H9 (cell line): ENCODE measurements at regions not wholly inside any gene's neighbourhood (a gene's known extent, or its start where the extent isn't known, plus 50 kb on each side); places are given as distances from the start of the nearest gene placed in this dataset.

Experiments
- DNase-seq: peaks from one replicate; pipeline ENCODE4 v3.0.0-alpha.2; 2017
- H2AFZ ChIP-seq: one replicate; pipeline ENCODE4 v1.6.1; 2013; ENCODE audit warnings: mild to moderate bottlenecking, low read length, control low read depth, moderate library complexity
- H2AK5ac ChIP-seq: 2 replicates; pipeline ENCODE4 v1.6.1; 2013; ENCODE audit warnings: low read length, control low read depth, mixed read lengths; ENCODE audit not compliant: insufficient read length
- H2BK120ac ChIP-seq: one replicate; pipeline ENCODE4 v1.6.1; 2013; ENCODE audit warnings: low read depth, mild to moderate bottlenecking, low read length, control low read depth, inconsistent platforms; ENCODE audit not compliant: poor library complexity, severe bottlenecking
- H2BK12ac ChIP-seq: 2 replicates; pipeline ENCODE4 v1.6.1; 2013; ENCODE audit warnings: low read length, control low read depth, mixed read lengths, low read depth; ENCODE audit not compliant: insufficient read length
- H2BK15ac ChIP-seq: 2 replicates; pipeline ENCODE4 v1.6.1; 2013; ENCODE audit warnings: low read depth, low read length, control low read depth
- H2BK20ac ChIP-seq: one replicate; pipeline ENCODE4 v1.6.1; 2013; ENCODE audit warnings: low read depth, mild to moderate bottlenecking, low read length, control low read depth, inconsistent platforms; ENCODE audit not compliant: poor library complexity, severe bottlenecking
- H2BK5ac ChIP-seq: 2 replicates; pipeline ENCODE4 v1.6.1; 2013; ENCODE audit warnings: low read length, control low read depth, mixed read lengths; ENCODE audit not compliant: insufficient read length
- H3K14ac ChIP-seq: 2 replicates; pipeline ENCODE4 v1.6.1; 2013; ENCODE audit warnings: low read length, control low read depth; ENCODE audit not compliant: insufficient read depth
- H3K18ac ChIP-seq: 2 replicates; pipeline ENCODE4 v1.6.1; 2013; ENCODE audit warnings: low read depth, mild to moderate bottlenecking, mixed read lengths, low read length, control low read depth; ENCODE audit not compliant: insufficient read length
- H3K23ac ChIP-seq: 2 replicates; pipeline ENCODE4 v1.6.1; 2013; ENCODE audit warnings: low read length, control low read depth, mixed read lengths, low read depth; ENCODE audit not compliant: insufficient read length
- H3K23me2 ChIP-seq: 2 replicates; pipeline ENCODE4 v1.6.1; 2013; ENCODE audit warnings: low read depth, mild to moderate bottlenecking, mixed read lengths, low read length, control low read depth; ENCODE audit not compliant: insufficient read length, poor library complexity, severe bottlenecking
- H3K27ac ChIP-seq: 2 replicates; pipeline ENCODE4 v1.5.1; 2013; ENCODE audit warnings: low read length, control low read depth, mixed read lengths, low read depth; ENCODE audit not compliant: insufficient read length
- H3K27me3 ChIP-seq: 2 replicates; pipeline ENCODE4 v1.6.1; 2013; ENCODE audit warnings: low read length, control low read depth, inconsistent platforms; ENCODE audit not compliant: insufficient read depth
- H3K4ac ChIP-seq: 2 replicates; pipeline ENCODE4 v1.6.1; 2013; ENCODE audit warnings: low read depth, mild to moderate bottlenecking, control low read depth, inconsistent platforms, low read length, moderate library complexity
- H3K4me1 ChIP-seq: 2 replicates; pipeline ENCODE4 v1.6.1; 2013; ENCODE audit warnings: low read length, control low read depth, inconsistent platforms; ENCODE audit not compliant: insufficient read depth
- H3K4me2 ChIP-seq: 2 replicates; pipeline ENCODE4 v1.6.1; 2013; ENCODE audit warnings: low read length, control low read depth, mixed read lengths; ENCODE audit not compliant: insufficient read length, insufficient read depth
- H3K56ac ChIP-seq: 2 replicates; pipeline ENCODE4 v1.6.1; 2013; ENCODE audit warnings: low read depth, mild to moderate bottlenecking, mixed read lengths, low read length, control low read depth; ENCODE audit not compliant: insufficient read length
- H3K79me1 ChIP-seq: 2 replicates; pipeline ENCODE4 v1.6.1; 2013; ENCODE audit warnings: low read depth, mild to moderate bottlenecking, moderate library complexity, low read length, control low read depth, inconsistent platforms; ENCODE audit not compliant: insufficient read depth, poor library complexity, severe bottlenecking
- H3K79me2 ChIP-seq: 2 replicates; pipeline ENCODE4 v1.6.1; 2013; ENCODE audit warnings: low read length, control low read depth, inconsistent platforms; ENCODE audit not compliant: insufficient read depth
- H3K9ac ChIP-seq: 2 replicates; pipeline ENCODE4 v1.6.1; 2013; ENCODE audit warnings: low read length, control low read depth, mixed read lengths; ENCODE audit not compliant: insufficient read length; ENCODE audit errors: extremely low read depth
- H3K9me3 ChIP-seq: one replicate; pipeline ENCODE4 v1.6.1; 2013; ENCODE audit warnings: low read depth, low read length, inconsistent platforms; ENCODE audit not compliant: control insufficient read depth
- H3T11ph ChIP-seq: one replicate; pipeline ENCODE4 v1.6.1; 2013; ENCODE audit warnings: mild to moderate bottlenecking, low read length, control low read depth, inconsistent platforms
- H4K20me1 ChIP-seq: one replicate; pipeline ENCODE4 v1.6.1; 2013; ENCODE audit not compliant: control insufficient read depth, insufficient read length, insufficient read depth
- H4K5ac ChIP-seq: 2 replicates; pipeline ENCODE4 v1.6.1; 2013; ENCODE audit warnings: low read depth, mild to moderate bottlenecking, mixed read lengths, low read length, control low read depth; ENCODE audit not compliant: insufficient read length
- H4K8ac ChIP-seq: replicated peaks from 2 replicates; pipeline ENCODE4 v1.6.1; 2013; ENCODE audit warnings: low read length, control low read depth, mixed read lengths, low read depth; ENCODE audit not compliant: insufficient read length
- H4K91ac ChIP-seq: 2 replicates; pipeline ENCODE4 v1.6.1; 2013; ENCODE audit warnings: low read depth, mild to moderate bottlenecking, moderate library complexity, mixed read lengths, low read length, control low read depth; ENCODE audit not compliant: insufficient read length
- H3K27ac Mint-ChIP-seq, 3 experiments: 2 replicates in 2 of 3; 3 replicates in 1 of 3; pipeline ENCODE4 v1.8.0; 2020 to 2021; ENCODE audit warnings: mixed read lengths in 3 of 3, mild to moderate bottlenecking in 1 of 3, moderate library complexity in 1 of 3
- H3K27me3 Mint-ChIP-seq: 2 replicates; pipeline ENCODE4 v1.8.0; 2021; ENCODE audit warnings: low read depth, mild to moderate bottlenecking, moderate library complexity, mixed read lengths
- H3K36me3 Mint-ChIP-seq, 3 experiments: 2 replicates in 2 of 3; 3 replicates in 1 of 3; pipeline ENCODE4 v1.8.0; 2020 to 2021; ENCODE audit warnings: low read depth in 3 of 3, mixed read lengths in 3 of 3; ENCODE audit not compliant: insufficient read depth in 1 of 3
- H3K4me1 Mint-ChIP-seq, 2 experiments: 2 replicates each; pipeline ENCODE4 v1.8.0; 2020; ENCODE audit warnings: mixed read lengths in 2 of 2
- H3K4me3 Mint-ChIP-seq, 2 experiments: 2 replicates in 1 of 2; 3 replicates in 1 of 2; pipeline ENCODE4 v1.8.0; 2020 to 2021; ENCODE audit warnings: mild to moderate bottlenecking in 2 of 2, mixed read lengths in 2 of 2, moderate library complexity in 1 of 2
- H3K9me3 Mint-ChIP-seq, 2 experiments: 2 replicates in 1 of 2; 3 replicates in 1 of 2; pipeline ENCODE4 v1.8.0; 2020; ENCODE audit warnings: mild to moderate bottlenecking in 2 of 2, mixed read lengths in 2 of 2, moderate library complexity in 1 of 2
- CTCF ChIP-seq: fragments of 200-600 bp; sonication (generic); conservative IDR thresholded peaks from 3 replicates; pipeline ENCODE4 v1.8.0; 2021; ENCODE audit warnings: antibody characterized with exemption, mild to moderate bottlenecking
- WGBS: extraction: QIAGEN DNeasy Blood & Tissue Kit; methylation state at CpG from one replicate; pipeline ENCODE4 v1.1.7; 2013; ENCODE audit warnings: missing lambda C conversion rate, low lambda C conversion rate, mixed read lengths; ENCODE audit not compliant: insufficient read length; ENCODE audit errors: extremely low coverage; 5-methylcytosine and 5-hydroxymethylcytosine counted together

GRCh38 chr16:52617591-52617990 lies 70.6 kb upstream of the TOX3 start:
- Histone ChIP-seq H3K9ac (no peak overlapping the region), H3K4ac (no peak overlapping the region), H2BK12ac (no peak overlapping the region), H2BK20ac (no peak overlapping the region), H2BK15ac (no peak overlapping the region), H2BK5ac (no peak overlapping the region), H3K79me2 (peaks cover 2% of the 10 kb centered on the region; the same call in 1 of the 2 replicates), H3K4me1 (no peaks in the 10 kb centered on the region), H3K27me3 (no peaks in the 10 kb centered on the region), H3K9me3 (no peaks in the 10 kb centered on the region), H3K23me2 (no peaks in the 10 kb centered on the region), H3K18ac (no peak overlapping the region), H3K14ac (no peak overlapping the region), H3K56ac (no peak overlapping the region), H2BK120ac (no peak overlapping the region), H4K20me1 (no peaks in the 10 kb centered on the region), H4K91ac (no peak overlapping the region), H3K23ac (no peak overlapping the region), H3K27ac (no peak overlapping the region), H3K79me1 (no peaks in the 10 kb centered on the region), H3K4me2 (no peak overlapping the region), H4K8ac (no peak overlapping the region), H3T11ph (no peak overlapping the region), H2AFZ (no peak overlapping the region), H4K5ac (no peak overlapping the region), H2AK5ac (no peak overlapping the region)
- Mint-ChIP-seq H3K4me3 (no peak overlapping the region), H3K4me1 (peaks cover 5 to 10% of the 10 kb centered on the region in 2 experiments; a peak in 3 of 4 replicates), H3K9me3 (no peaks in the 10 kb centered on the region; a peak in 1 of 5 replicates), H3K36me3 (no peaks in the 10 kb centered on the region), H3K27me3 (no peaks in the 10 kb centered on the region), H3K27ac (no peak overlapping the region)
- no CpG with 5 or more reads among the region's 3 CpGs for WGBS
- no peak for DNase-seq
- TF ChIP-seq CTCF, result no peak
